CD1c-positive myeloid dendritic cell (primary cell): ENCODE measurements at regions not wholly inside any gene's neighbourhood (a gene's known extent, or its start where the extent isn't known, plus 50 kb on each side); places are given as distances from the start of the nearest gene placed in this dataset.

Experiments
- DNase-seq: peaks from one replicate; pipeline ENCODE4 v3.0.0-alpha.2; 2016; ENCODE audit errors: extremely low spot score

GRCh38 chr13:103287659-103288058 is 221.4 kb upstream of the SLC10A2 start:
- no peak for DNase-seq

GRCh38 chr13:103284466-103284865 is 218.2 kb upstream of the SLC10A2 start:
- no peak for DNase-seq

- DNase-seq = no peak
Observed at GRCh38 chr13:103283451-103283820, 217.2 kb upstream of the SLC10A2 start.

- no peak for DNase-seq
Observed at GRCh38 chr13:103282571-103283450, 216.6 kb upstream of the SLC10A2 start.

DNA sequence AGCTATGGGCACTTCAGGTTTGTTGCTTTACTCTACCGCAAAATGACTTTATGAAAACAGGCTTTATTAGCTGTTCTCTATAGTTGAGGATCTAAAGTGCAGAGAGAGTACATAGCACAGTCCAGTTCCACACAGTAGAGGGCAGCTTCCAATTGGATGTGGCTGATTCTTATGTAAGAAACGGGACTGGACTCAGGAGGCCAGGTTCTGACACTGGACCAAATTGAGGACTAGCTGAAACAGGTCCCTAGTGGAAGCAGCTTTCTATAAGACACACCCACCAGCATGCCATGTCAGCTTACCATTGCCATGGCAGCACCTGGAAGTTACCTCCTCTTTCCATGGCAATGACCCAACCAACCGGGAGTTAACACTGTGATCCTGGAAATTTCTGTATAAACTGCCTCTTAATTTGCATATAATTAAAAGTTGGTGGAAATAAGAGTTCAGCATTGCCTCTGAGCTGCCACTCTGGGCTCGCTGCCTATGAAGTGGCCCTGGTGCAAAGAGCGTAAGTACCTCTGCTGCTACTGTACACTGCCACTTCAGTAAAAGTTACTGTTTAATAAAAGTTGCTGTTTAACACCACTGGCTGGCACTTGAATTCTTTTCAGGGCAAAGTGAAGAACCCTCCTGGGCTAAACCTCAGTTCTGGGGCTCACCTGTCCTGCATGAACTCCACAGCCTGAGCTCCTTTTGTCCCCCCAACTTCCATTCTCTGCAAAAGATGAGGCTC is 211.9 kb upstream of the SLC10A2 start:
- DNase-seq = no peak

- no peak for DNase-seq
Observed at GRCh38 chr13:103276775-103277498, 210.7 kb upstream of the SLC10A2 start.

DNA sequence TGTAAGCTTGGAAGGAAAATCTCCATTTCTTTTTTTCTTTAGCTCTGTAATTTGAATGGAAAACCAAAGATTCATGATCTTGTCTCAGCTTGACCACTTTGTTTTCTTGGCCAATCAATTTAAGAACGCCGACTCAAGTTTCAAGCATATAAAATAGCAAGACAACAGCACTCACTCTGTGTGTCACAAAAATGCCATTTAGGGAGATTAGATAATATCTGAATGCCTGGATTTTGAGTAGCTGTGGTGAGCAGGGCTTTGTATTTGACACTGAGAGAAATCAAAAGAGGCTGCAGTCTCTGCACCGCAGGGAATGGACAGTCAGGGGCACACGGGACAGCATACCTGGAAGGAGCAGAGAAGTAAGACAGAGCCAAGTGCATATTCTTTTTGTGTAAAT is 209.5 kb upstream of the SLC10A2 start:
- no peak for DNase-seq

DNA sequence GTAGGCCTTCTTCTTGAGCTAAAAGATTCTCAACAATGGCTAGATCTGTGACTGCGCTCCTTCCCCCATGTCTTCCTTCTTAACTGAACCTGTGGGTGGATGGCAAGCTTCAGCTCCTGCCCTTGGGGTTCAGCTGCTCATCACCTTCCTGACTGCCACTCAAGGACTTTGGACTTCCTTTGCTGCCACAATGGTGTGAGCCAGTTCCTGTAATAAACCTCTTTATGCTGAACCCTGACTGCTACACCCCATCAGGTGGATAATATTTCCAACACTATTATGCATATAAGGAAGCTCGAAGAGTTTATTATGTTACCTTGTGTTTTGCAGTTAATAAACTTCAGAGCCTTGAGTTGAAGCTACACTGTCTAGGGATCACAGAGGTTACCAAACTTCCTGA is 208.9 kb upstream of the SLC10A2 start:
- no peak for DNase-seq

- DNase-seq = no peak
Observed at GRCh38 chr13:103273825-103274224, 207.6 kb upstream of the SLC10A2 start.

DNA sequence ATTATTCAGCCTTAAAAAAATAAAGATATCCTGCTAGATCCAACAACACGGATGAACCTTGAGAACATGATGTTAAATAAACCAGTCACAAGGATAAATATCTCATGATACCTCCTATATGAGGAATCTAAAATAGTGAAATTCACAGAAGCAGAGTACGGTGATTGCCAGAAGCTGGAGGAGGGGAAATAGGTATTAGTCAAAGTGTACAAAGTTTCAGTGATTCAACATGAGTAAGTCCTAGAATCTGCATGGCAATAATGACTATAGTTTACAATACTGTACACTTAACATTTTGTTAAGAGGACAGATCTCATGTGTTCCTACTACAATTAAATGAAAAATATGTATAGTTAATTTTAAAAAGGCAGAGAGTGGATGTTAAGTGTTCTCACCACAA is 206.6 kb upstream of the SLC10A2 start:
- no peak for DNase-seq

- no peak for DNase-seq
Observed at GRCh38 chr13:103263448-103263847, 197.2 kb upstream of the SLC10A2 start.

DNA sequence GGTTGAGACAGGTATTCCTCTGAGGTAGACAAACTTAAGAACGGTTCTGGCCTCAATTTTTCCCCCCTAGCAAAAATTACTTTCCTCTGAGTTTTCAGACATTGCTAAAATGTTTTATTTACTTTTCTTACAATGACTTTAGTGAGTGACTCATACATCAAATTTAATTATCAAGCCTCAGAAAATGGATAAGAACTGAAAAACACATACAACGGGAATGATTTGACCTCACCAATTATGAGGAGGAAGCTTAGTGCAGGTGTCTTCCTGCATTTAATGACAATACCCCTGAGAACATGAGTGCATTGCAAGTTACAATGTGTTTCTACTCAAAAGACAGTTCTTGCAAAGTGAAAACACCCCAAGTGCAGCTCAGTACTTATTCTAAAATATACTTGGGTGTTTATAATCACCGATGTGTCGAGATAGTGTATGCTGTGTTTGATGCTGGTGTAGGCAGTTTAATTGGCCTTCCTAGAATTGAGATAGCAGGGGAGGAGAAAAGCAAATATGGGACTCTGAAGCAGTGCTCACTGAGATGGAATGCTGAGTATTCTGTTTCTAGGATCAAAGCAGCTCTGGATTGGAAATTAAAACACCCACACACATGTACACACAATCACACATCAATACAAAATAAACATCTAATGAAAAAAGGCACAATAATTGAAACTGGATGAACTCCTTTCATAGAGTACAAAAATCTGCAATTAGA is 189.5 kb upstream of the SLC10A2 start:
- no peak for DNase-seq

GRCh38 chr13:103250071-103250470 is 183.9 kb upstream of the SLC10A2 start:
- no peak for DNase-seq

- DNase-seq = no peak
Observed at GRCh38 chr13:103246581-103247200, 180.5 kb upstream of the SLC10A2 start.

GRCh38 chr13:103243495-103243894 is 177.3 kb upstream of the SLC10A2 start:
- no peak for DNase-seq

- no peak for DNase-seq
Observed at GRCh38 chr13:103238441-103238840, 172.2 kb upstream of the SLC10A2 start.

- DNase-seq = no peak
Observed at GRCh38 chr13:103236213-103236612, 170.0 kb upstream of the SLC10A2 start.

GRCh38 chr13:103229674-103230073 is 163.5 kb upstream of the SLC10A2 start:
- DNase-seq = no peak

DNA sequence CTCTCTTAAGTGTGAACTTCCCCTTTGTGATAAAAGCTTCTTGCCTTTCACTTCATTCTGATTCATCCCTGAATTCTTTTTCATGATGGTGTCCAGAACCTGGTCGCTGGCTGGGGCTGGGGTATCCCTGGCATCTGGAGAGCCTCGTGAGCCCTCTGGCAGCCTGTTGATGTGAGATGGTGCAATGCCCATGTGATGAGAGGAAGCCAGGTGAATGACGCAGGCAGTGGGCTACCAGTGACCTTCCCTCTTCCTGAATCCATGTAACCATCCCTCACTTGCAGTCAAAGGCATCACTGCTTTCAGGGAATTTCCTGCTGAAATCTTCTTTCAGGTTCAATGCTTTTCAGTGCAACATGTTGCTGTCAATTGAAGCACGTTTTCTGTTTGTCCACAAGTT is 158.6 kb upstream of the SLC10A2 start:
- no peak for DNase-seq

- no peak for DNase-seq
Observed at GRCh38 chr13:103222683-103223082, 156.5 kb upstream of the SLC10A2 start.

DNA sequence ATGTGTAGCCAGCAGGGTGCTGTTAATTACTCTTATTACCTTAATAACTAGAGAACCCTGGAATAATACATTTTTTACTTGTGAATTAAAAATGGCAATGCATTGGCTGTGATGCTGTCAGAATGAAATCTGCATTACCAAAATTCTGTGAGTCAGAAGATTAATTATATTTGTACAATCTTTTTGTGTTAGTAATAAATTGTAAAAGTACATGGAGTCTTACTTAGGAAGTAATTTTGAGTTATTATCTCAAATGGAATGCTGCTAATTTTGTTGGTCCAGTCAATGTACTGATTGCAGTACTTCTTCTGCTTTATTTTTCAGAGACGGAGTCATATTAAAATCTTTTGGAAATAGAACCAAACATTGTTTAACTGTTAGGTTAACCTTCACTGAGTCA is 152.0 kb upstream of the SLC10A2 start:
- no peak for DNase-seq
